ENCODE measurements at regions not wholly inside any gene's neighbourhood (a gene's known extent, or its start where the extent isn't known, plus 50 kb on each side); places are given as distances from the start of the nearest gene placed in this dataset.

GRCh38 chr3:167895178-167895577 is 159.7 kb downstream of the SERPINI1 start:
- DNase-seq (ENCODE audit: low spot score) = no peak

- DNase-seq (ENCODE audit: low spot score) = no peak
Measured at GRCh38 chr3:167892205-167892604, 156.7 kb downstream of the SERPINI1 start.

GRCh38 chr3:167887096-167887495 is 151.6 kb downstream of the SERPINI1 start:
- DNase-seq (ENCODE audit: low spot score) = no peak

GRCh38 chr3:167886690-167887089 is 151.2 kb downstream of the SERPINI1 start:
- DNase-seq (ENCODE audit: low spot score) = no peak

GRCh38 chr3:167885277-167885676 is 149.8 kb downstream of the SERPINI1 start:
- DNase-seq (ENCODE audit: low spot score) = no peak

GRCh38 chr3:167884481-167884880 is 149.0 kb downstream of the SERPINI1 start:
- no peak for DNase-seq (ENCODE audit: low spot score)

GRCh38 chr3:167883452-167883851 is 147.9 kb downstream of the SERPINI1 start:
- no peak for DNase-seq (ENCODE audit: low spot score)

- peak; percentile 3 for DNase-seq (ENCODE audit: low spot score)
Measured at GRCh38 chr3:167882057-167882667, 146.6 kb downstream of the SERPINI1 start.

GRCh38 chr3:167880183-167880582 is 144.7 kb downstream of the SERPINI1 start:
- no peak for DNase-seq (ENCODE audit: low spot score)

GRCh38 chr3:167876620-167877281 is 141.2 kb downstream of the SERPINI1 start:
- no peak for DNase-seq (ENCODE audit: low spot score)

Measured in CD4-positive, alpha-beta T cell treated with Interleukin-6 at 100 ng/mL for 8 hours (primary cell).